Neural progenitor cell (in vitro differentiated cells): ENCODE measurements at regions not wholly inside any gene's neighbourhood (a gene's known extent, or its start where the extent isn't known, plus 50 kb on each side); places are given as distances from the start of the nearest gene placed in this dataset.

Source experiments
- DNase-seq: peaks from one replicate; pipeline ENCODE4 v3.0.0-alpha.2; 2016; ENCODE audit warnings: low spot score
- H2AFZ ChIP-seq: fragments of 200-600 bp; sonication (generic); replicated peaks from 2 replicates; pipeline ENCODE4 v1.6.1; 2016; ENCODE audit warnings: antibody characterized with exemption
- H3F3A ChIP-seq: fragments of 200-600 bp; sonication (generic); 2 replicates; pipeline ENCODE4 v1.6.1; 2016; ENCODE audit warnings: antibody characterized with exemption, low read depth
- H3K27ac ChIP-seq: fragments of 200-600 bp; sonication (generic); 2 replicates; pipeline ENCODE4 v1.5.1; 2016; ENCODE audit warnings: mild to moderate bottlenecking
- H3K27me3 ChIP-seq: fragments of 200-600 bp; sonication (generic); 2 replicates; pipeline ENCODE4 v1.6.1; 2016; ENCODE audit warnings: mild to moderate bottlenecking, moderate library complexity
- H3K36me3 ChIP-seq: fragments of 200-600 bp; sonication (generic); 2 replicates; pipeline ENCODE4 v1.5.1; 2016
- H3K4me1 ChIP-seq: fragments of 200-600 bp; sonication (generic); 2 replicates; pipeline ENCODE4 v1.6.1; 2016; ENCODE audit warnings: mixed run types
- H3K4me2 ChIP-seq: fragments of 200-600 bp; sonication (generic); 2 replicates; pipeline ENCODE4 v1.6.1; 2016
- H3K4me3 ChIP-seq: fragments of 200-600 bp; sonication (generic); 2 replicates; pipeline ENCODE4 v1.5.1; 2016
- H3K79me2 ChIP-seq: fragments of 200-600 bp; sonication (generic); 2 replicates; pipeline ENCODE4 v1.6.1; 2016; ENCODE audit warnings: low read depth
- H3K9ac ChIP-seq: fragments of 200-600 bp; sonication (generic); 2 replicates; pipeline ENCODE4 v1.6.1; 2016
- H3K9me3 ChIP-seq: fragments of 200-600 bp; sonication (generic); 2 replicates; pipeline ENCODE4 v1.5.1; 2016; ENCODE audit warnings: low read depth
- H4K20me1 ChIP-seq: fragments of 200-600 bp; sonication (generic); 2 replicates; pipeline ENCODE4 v1.6.1; 2016; ENCODE audit warnings: low read depth
- H3K27ac Mint-ChIP-seq: 3 replicates; pipeline ENCODE4 v1.8.0; 2021; ENCODE audit warnings: mixed read lengths
- H3K27me3 Mint-ChIP-seq: 2 replicates; pipeline ENCODE4 v1.8.0; 2022; ENCODE audit warnings: low read depth, mild to moderate bottlenecking, inconsistent platforms, moderate library complexity, mixed read lengths; ENCODE audit not compliant: insufficient read depth
- H3K36me3 Mint-ChIP-seq: 3 replicates; pipeline ENCODE4 v1.8.0; 2021; ENCODE audit warnings: mixed read lengths
- H3K4me1 Mint-ChIP-seq: 3 replicates; pipeline ENCODE4 v1.8.0; 2021; ENCODE audit warnings: mixed read lengths
- H3K4me3 Mint-ChIP-seq: 3 replicates; pipeline ENCODE4 v1.8.0; 2021; ENCODE audit warnings: mild to moderate bottlenecking, moderate library complexity, mixed read lengths
- H3K9me3 Mint-ChIP-seq: 3 replicates; pipeline ENCODE4 v1.8.0; 2020; ENCODE audit warnings: mixed read lengths
- CTCF ChIP-seq: fragments of 200-600 bp; sonication (generic); IDR thresholded peaks from 2 replicates; pipeline ENCODE4 v1.5.1; 2017; ENCODE audit warnings: antibody characterized with exemption, mild to moderate bottlenecking
- EZH2 ChIP-seq: fragments of 200-600 bp; sonication (generic); IDR thresholded peaks from 2 replicates; pipeline ENCODE4 v1.6.1; 2017; ENCODE audit warnings: antibody characterized with exemption, mild to moderate bottlenecking, moderate library complexity
- EZH2phosphoT487 ChIP-seq: fragments of 200-600 bp; sonication (generic); IDR thresholded peaks from 2 replicates; pipeline ENCODE4 v1.6.1; 2017; ENCODE audit warnings: antibody characterized with exemption

- Mint-ChIP-seq H3K4me1 (peaks cover 12% of the 10 kb centered on the region), H3K27ac (no peak overlapping the region), H3K9me3 (peaks cover 18% of the 10 kb centered on the region), H3K4me3 (no peak overlapping the region), H3K27me3 (peaks cover 3% of the 10 kb centered on the region), H3K36me3 (peaks cover 6% of the 10 kb centered on the region)
- no peaks in the 10 kb centered on the region for H4K20me1 ChIP-seq
- no peaks in the 10 kb centered on the region for H3F3A ChIP-seq
- H3K4me2 ChIP-seq, result no peak overlapping the region
- H3K9me3 ChIP-seq, result no peaks in the 10 kb centered on the region
- peak overlapping the region; percentile 47 for H2AFZ ChIP-seq
- H3K4me3 ChIP-seq, result no peak overlapping the region
- no peak for DNase-seq
- H3K4me1 ChIP-seq, result peaks cover 9% of the 10 kb centered on the region
- no peak overlapping the region for H3K27ac ChIP-seq
- no peak overlapping the region for H3K9ac ChIP-seq
- peaks cover 15% of the 10 kb centered on the region for H3K27me3 ChIP-seq
- H3K36me3 ChIP-seq, result no peaks in the 10 kb centered on the region
- H3K79me2 ChIP-seq, result no peaks in the 10 kb centered on the region
- TF ChIP-seq EZH2phosphoT487 (no peak), CTCF (no peak), EZH2 (no peak)
Observed at GRCh38 chr3:150179330-150179729, 208.6 kb upstream of the PFN2 start.

- H3K27ac ChIP-seq, result no peak overlapping the region
- no peak overlapping the region for H3K9ac ChIP-seq
- no peaks in the 10 kb centered on the region for H3F3A ChIP-seq
- peaks cover 18% of the 10 kb centered on the region for H3K9me3 Mint-ChIP-seq
- H3K4me2 ChIP-seq, result no peak overlapping the region
- H3K9me3 ChIP-seq, result no peaks in the 10 kb centered on the region
- no peaks in the 10 kb centered on the region for H3K79me2 ChIP-seq
- H2AFZ ChIP-seq, result no peak overlapping the region
- H3K36me3 Mint-ChIP-seq, result peaks cover 6% of the 10 kb centered on the region
- TF ChIP-seq EZH2phosphoT487 (no peak), EZH2 (no peak), CTCF (no peak)
- H3K36me3 ChIP-seq, result no peaks in the 10 kb centered on the region
- peaks cover 9% of the 10 kb centered on the region for H3K4me1 ChIP-seq
- H3K27me3 Mint-ChIP-seq, result peaks cover 3% of the 10 kb centered on the region
- H4K20me1 ChIP-seq, result no peaks in the 10 kb centered on the region
- no peak overlapping the region for H3K4me3 Mint-ChIP-seq
- no peak for DNase-seq
- peaks cover 15% of the 10 kb centered on the region for H3K4me1 Mint-ChIP-seq
- peaks cover 5% of the 10 kb centered on the region for H3K27me3 ChIP-seq
- H3K27ac Mint-ChIP-seq, result peak overlapping the region; percentile 39
- no peak overlapping the region for H3K4me3 ChIP-seq
Observed at GRCh38 chr3:150177673-150178381, 207.1 kb upstream of the PFN2 start.

- Histone ChIP-seq H3K27me3 (no peaks in the 10 kb centered on the region), H4K20me1 (no peaks in the 10 kb centered on the region), H3K4me1 (peaks cover 6% of the 10 kb centered on the region), H3K4me3 (no peak overlapping the region), H3K4me2 (no peak overlapping the region), H3K9ac (no peak overlapping the region), H3K36me3 (no peaks in the 10 kb centered on the region), H3F3A (no peaks in the 10 kb centered on the region), H3K79me2 (no peaks in the 10 kb centered on the region), H3K27ac (no peak overlapping the region), H3K9me3 (no peaks in the 10 kb centered on the region), H2AFZ (no peak overlapping the region)
- Mint-ChIP-seq H3K27ac (peak overlapping the region; percentile 42), H3K36me3 (no peaks in the 10 kb centered on the region), H3K9me3 (peaks cover 3% of the 10 kb centered on the region), H3K27me3 (peaks cover 2% of the 10 kb centered on the region), H3K4me1 (peaks cover 16% of the 10 kb centered on the region), H3K4me3 (no peak overlapping the region)
- no peak for DNase-seq
- TF ChIP-seq CTCF (no peak), EZH2phosphoT487 (no peak), EZH2 (no peak)
Observed at GRCh38 chr3:150174179-150174578, 203.5 kb upstream of the PFN2 start.
